ENCODE measurements at regions not wholly inside any gene's neighbourhood (a gene's known extent, or its start where the extent isn't known, plus 50 kb on each side); places are given as distances from the start of the nearest gene placed in this dataset.

GRCh38 chr3:117754058-117754457 is 1044.5 kb downstream of the TUSC7 start:
- no peak for DNase-seq (ENCODE audit: low read depth, low spot score)

- no peak for DNase-seq (ENCODE audit: low read depth, low spot score)
Measured at GRCh38 chr3:117754841-117755240, 1045.3 kb downstream of the TUSC7 start.

GRCh38 chr3:117756563-117756962 is 1047.0 kb downstream of the TUSC7 start:
- no peak for DNase-seq (ENCODE audit: low read depth, low spot score)

- DNase-seq (ENCODE audit: low read depth, low spot score) = no peak
Measured at GRCh38 chr3:117761703-117762620, 1052.4 kb downstream of the TUSC7 start.

GRCh38 chr3:117762621-117763037 is 1053.0 kb downstream of the TUSC7 start:
- DNase-seq (ENCODE audit: low read depth, low spot score) = no peak

- DNase-seq (ENCODE audit: low read depth, low spot score) = no peak
Measured at GRCh38 chr3:117763561-117763960, 1054.0 kb downstream of the TUSC7 start.

- no peak for DNase-seq (ENCODE audit: low read depth, low spot score)
Measured at GRCh38 chr3:117768581-117768980, 1059.0 kb downstream of the TUSC7 start.

GRCh38 chr3:117774130-117774529 is 1064.6 kb downstream of the TUSC7 start:
- no peak for DNase-seq (ENCODE audit: low read depth, low spot score)

GRCh38 chr3:117786349-117786748 is 1076.8 kb downstream of the TUSC7 start:
- no peak for DNase-seq (ENCODE audit: low read depth, low spot score)

GRCh38 chr3:117788061-117788460 is 1078.5 kb downstream of the TUSC7 start:
- peak; percentile 3 for DNase-seq (ENCODE audit: low read depth, low spot score)

- DNase-seq (ENCODE audit: low read depth, low spot score) = no peak
Measured at GRCh38 chr3:117788506-117788905, 1078.9 kb downstream of the TUSC7 start.

- DNase-seq (ENCODE audit: low read depth, low spot score) = no peak
Measured at GRCh38 chr3:117790235-117790987, 1080.8 kb downstream of the TUSC7 start.

GRCh38 chr3:117793622-117794265 is 1084.2 kb downstream of the TUSC7 start:
- DNase-seq (ENCODE audit: low read depth, low spot score) = no peak

GRCh38 chr3:117798221-117798620 is 1088.6 kb downstream of the TUSC7 start:
- DNase-seq (ENCODE audit: low read depth, low spot score) = no peak

GRCh38 chr3:117798687-117799386 is 1089.3 kb downstream of the TUSC7 start:
- DNase-seq (ENCODE audit: low read depth, low spot score) = no peak

GRCh38 chr3:117799387-117799735 is 1089.8 kb downstream of the TUSC7 start:
- no peak for DNase-seq (ENCODE audit: low read depth, low spot score)

GRCh38 chr3:117801912-117802239 is 1092.3 kb downstream of the TUSC7 start:
- no peak for DNase-seq (ENCODE audit: low read depth, low spot score)

GRCh38 chr3:117809186-117810081 is 1099.9 kb downstream of the TUSC7 start:
- DNase-seq (ENCODE audit: low read depth, low spot score) = no peak

GRCh38 chr3:117811786-117812185 is 1102.2 kb downstream of the TUSC7 start:
- DNase-seq (ENCODE audit: low read depth, low spot score) = no peak

- DNase-seq (ENCODE audit: low read depth, low spot score) = no peak
Measured at GRCh38 chr3:117814975-117815374, 1105.4 kb downstream of the TUSC7 start.

GRCh38 chr3:117817103-117817502 is 1107.5 kb downstream of the TUSC7 start:
- no peak for DNase-seq (ENCODE audit: low read depth, low spot score)

All from brain pericyte (primary cell).